HG03432 (cell line): ENCODE measurements at regions not wholly inside any gene's neighbourhood (a gene's known extent, or its start where the extent isn't known, plus 50 kb on each side); places are given as distances from the start of the nearest gene placed in this dataset.
A peak's percentile ranks its signal among the peaks of the same experiment; 100 is the strongest.
"Not testable (repeated sequence)": the region's sequence is repeated elsewhere in the genome, so short reads cannot be mapped to it uniquely, and the experiment has no call there.

Source experiments
- ATAC-seq: cut with Tn5 transposase; IDR thresholded peaks from one replicate; pipeline ENCODE4 v1.9.1; 2021; ENCODE audit warnings: mild to moderate bottlenecking, moderate library complexity; ENCODE audit not compliant: unreplicated experiment

DNA sequence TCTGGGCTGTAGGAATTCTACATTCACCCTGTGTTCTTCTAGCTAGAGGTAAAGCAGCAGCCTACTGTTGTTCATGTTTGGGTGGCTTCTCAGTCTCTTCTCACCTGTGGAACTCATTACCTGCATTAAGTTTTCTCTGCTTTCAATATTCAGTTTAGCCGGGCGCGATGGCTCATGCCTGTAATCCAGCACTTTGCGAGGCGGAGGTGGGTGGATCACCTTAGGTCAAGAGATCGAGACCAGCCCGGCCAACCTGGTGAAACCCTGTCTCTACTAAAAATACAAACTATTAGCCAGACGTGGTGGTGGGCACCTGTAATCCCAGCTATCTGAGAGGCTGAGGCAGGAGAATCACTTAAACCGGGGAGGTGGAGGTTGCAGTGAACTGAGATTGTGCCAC is 139.8 kb upstream of the UBE2E3 start:
- no peak for ATAC-seq

GRCh38 chr2:180829836-180830235 is 150.6 kb upstream of the UBE2E3 start:
- no peak for ATAC-seq

GRCh38 chr2:180829261-180829660 is 151.1 kb upstream of the UBE2E3 start:
- no peak for ATAC-seq

DNA sequence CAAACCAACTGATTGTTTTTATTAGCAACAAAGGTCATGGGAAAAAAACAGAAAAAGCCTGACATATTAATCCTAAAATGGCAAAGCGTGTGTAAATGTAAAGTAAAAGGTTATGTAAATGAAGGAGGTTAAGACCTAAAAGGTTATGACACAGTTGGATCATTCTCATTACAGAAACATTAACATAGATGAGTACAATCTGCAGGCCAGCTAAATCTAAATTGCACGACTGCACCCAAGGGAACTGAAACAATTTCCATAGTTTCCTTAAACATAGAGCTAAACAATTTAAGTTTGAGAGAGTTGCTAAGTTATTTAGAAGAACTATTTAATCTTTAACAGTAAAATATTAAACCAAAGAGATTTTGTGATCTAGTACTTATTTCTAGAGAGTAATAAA is 151.6 kb upstream of the UBE2E3 start:
- ATAC-seq = no peak

GRCh38 chr2:180823546-180824141 is 156.8 kb upstream of the UBE2E3 start:
- ATAC-seq = peak; percentile 45

GRCh38 chr2:180819106-180819505 is 161.3 kb upstream of the UBE2E3 start:
- no peak for ATAC-seq

- not testable (repeated sequence) for ATAC-seq
Observed at GRCh38 chr2:180818700-180819099, 161.7 kb upstream of the UBE2E3 start.

- ATAC-seq = no peak
Observed at GRCh38 chr2:180799141-180799540, 181.3 kb upstream of the UBE2E3 start.

DNA sequence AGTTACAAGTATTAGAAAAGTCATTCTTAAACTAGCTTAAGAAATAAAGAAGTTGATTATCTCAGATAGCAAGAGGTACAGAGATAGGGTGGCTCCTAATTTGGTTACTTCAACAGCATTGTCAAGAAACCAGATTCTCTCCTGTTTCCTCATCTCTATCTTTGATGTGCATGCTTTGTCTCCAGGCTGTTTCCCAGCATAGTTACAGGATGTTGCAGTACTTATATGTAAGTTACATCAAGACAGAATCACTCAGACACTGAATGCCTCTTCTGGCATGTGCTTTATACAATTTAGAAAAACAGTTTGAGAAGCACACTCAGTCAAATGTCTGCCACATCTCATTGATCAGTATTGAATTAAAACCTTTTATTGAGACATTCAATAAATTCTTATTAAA is 189.5 kb upstream of the UBE2E3 start:
- no peak for ATAC-seq

GRCh38 chr2:180787330-180787729 is 193.1 kb upstream of the UBE2E3 start:
- no peak for ATAC-seq

GRCh38 chr2:180781276-180781675 is 199.1 kb upstream of the UBE2E3 start:
- ATAC-seq = no peak

DNA sequence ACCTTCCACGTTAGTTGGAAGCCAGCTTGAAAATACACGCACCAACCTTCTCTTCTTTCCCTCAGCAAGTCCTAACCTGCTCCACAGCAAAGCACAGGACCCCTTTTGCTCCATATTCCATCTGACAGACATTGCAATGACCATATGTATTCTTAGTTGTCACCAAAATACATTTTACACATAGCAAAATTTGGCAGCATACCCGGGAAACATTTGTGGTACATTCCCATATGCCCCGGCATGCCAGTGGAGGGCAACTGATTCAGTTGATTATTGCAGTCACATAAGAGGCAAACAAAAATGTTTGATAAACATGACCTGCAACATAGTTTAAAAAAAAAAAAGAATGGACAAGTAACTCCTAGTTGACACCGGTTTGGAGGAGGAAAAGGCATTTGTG is 202.1 kb upstream of the UBE2E3 start:
- no peak for ATAC-seq

GRCh38 chr2:180776921-180777320 is 203.5 kb upstream of the UBE2E3 start:
- no peak for ATAC-seq

GRCh38 chr2:180775711-180776110 is 204.7 kb upstream of the UBE2E3 start:
- ATAC-seq = no peak

- ATAC-seq = not testable (repeated sequence)
Observed at GRCh38 chr2:180765316-180765715, 215.1 kb upstream of the UBE2E3 start.

DNA sequence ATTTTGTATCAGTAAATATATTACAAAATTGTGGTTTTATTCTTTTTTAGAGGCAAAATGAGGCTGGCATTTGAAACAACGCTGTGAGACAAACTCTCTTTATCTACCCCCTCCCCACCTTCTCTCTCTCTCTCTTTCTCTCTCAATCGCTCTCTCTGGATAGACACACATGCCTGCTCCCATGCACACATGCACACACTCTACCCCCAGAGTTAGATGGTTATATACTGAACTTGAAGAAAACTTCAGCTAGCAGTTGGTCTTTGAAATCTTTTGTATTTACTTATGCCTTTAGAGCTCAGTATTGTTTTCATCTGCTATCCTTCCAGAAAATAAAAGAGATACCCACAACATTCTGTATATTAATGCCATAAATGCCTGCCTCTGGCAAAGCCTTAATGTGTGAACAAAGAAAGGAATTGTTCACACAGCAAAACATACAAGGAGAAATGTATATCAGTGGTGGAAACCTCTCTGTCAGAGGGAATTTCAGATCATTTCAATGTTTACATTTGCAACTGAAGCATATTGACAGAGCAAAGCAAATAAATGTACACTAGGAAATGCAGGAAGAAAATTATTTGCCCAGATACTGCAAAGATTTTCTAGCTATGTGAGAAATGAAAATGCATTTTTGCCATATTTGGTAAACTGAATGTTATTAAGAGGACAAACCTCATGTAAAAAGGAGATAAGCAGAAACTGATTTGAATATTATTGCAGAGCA is 217.0 kb upstream of the UBE2E3 start:
- no peak for ATAC-seq

DNA sequence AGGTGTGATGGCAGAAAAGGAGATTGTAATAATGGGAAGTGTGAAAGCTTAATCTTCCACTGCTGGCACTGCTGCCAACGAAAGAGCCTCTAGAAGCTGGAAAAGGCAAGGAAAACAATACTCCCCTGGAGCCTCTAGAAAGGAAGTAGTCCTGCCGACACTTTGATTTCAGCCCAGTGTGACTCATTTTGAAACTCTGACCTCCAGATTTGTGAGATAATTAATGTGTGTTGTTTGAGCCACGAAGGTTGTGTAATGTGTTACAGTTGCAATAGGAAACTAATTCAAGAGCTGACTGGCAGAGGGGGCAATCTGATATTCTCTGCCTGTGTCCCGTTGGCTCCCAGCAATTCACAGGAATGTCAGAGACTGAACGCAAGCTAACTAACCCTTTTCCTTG is 219.2 kb upstream of the UBE2E3 start:
- peak; percentile 42 for ATAC-seq

DNA sequence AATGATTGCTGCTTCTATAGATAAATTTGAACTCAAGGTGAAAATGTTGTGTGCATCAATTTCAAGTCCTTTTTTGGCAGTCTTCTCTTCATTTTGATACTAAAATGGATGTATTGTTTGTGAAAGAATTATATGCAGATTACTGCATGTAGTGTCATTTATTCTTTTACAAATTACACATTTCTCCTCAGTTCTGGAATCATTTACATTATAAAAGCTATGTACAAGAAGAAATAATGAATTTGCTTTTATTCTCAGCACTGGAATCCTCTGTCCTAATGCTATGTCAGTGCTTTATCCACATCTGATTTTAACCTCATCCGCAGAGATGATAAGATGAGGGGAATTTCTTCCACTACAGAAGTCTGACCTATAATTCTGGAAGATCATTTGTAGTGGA is 220.8 kb upstream of the UBE2E3 start:
- no peak for ATAC-seq

DNA sequence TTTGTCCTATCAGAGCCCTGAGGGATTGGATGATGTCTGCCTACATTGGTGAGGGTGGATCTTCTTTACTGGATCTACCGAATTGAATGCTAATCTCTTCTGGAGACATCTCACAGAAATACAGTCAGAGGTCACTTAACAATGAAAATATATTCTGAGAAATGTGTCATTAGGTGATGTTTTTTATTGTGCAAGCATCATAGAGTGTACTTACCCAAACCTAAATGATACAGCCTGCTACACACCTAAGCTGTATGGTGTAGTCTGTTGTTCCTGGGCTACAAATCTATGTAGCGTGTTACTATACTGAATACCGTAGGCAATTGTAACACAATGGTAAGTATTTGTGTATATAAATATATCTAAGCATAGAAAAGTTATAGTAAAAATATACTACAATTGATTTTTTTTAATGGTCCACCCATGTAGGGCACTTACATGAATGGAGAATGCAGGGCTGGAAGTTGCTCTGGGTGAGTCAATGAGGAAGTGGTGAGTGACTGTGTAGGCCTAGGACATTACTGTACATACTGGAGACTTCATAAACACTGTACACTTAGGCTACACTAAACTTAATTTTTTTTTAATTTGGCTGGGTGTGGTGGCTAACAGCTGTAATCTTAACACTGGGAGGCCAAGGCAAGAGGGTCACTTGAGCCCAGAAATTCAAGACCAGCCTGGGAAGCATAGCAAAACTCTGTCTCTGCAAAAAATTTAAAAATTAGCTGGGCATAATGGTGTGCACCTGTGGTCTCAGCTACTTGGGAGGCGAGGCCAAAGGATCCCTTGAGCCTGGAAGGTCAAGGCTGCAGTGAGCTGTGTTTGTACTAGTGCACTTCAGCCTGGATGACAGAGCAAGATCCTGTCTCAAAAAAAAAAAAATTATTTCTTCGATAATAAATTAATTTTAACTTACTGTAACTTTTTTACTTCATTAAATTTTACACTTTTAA is 226.3 kb upstream of the UBE2E3 start:
- ATAC-seq = no peak

DNA sequence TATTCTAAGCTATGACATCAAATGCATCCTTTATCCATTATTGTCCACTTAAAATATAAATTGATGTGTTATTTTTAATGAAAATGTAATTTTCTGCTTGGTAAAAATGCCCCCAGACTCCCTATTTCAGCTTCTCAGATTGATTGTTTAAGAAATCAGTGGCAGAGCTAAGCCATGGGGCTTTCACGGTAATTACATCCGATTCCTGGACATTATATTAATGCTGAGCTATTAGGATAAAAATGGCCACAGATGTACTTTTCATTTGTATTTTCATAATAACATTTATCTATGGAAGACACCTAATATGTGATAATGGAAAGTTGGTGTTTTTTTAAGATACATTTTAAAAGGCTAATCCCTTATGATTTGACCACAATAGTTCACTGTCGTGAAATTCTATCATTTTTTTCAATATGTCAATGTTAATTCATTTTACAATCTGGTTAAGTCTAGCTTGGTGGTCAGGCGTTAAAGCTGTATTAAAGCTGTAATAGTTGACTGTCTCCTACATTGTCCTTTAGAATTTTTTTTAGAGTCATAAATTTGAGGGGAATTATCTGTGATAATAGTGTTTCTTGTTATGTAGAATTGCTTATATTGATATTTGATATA is 229.0 kb upstream of the UBE2E3 start:
- ATAC-seq = no peak

DNA sequence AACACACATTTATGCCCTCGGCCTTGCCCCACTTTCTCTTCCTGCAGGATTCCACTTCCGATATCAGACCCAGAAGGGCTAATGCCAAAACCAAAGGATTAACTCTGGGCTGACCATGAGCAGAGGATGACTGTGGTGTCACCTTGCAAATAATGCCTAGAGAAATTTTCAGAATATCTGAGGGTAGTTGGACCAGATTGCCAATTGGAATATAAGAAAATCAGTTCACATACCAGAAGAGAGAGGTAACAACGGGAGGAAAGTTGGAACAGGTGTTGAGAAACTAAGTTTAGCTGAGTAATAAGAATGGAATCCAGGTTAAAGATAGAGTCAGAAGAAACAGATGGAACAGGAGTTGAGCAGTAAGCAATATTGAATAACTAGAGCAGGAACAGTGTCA is 232.7 kb upstream of the UBE2E3 start:
- no peak for ATAC-seq
